Lung microvascular endothelial cell (primary cell): ENCODE measurements at regions not wholly inside any gene's neighbourhood (a gene's known extent, or its start where the extent isn't known, plus 50 kb on each side); places are given as distances from the start of the nearest gene placed in this dataset.
"Not testable (repeated sequence)": the region's sequence is repeated elsewhere in the genome, so short reads cannot be mapped to it uniquely, and the experiment has no call there.

ENCODE experiments used
- DNase-seq, 2 donors: peaks; one replicate each; pipeline versions ENCODE4 v3.0.0 to v3.0.0-alpha.2; 2010; ENCODE audit warnings: low read depth in 2 of 2

DNA sequence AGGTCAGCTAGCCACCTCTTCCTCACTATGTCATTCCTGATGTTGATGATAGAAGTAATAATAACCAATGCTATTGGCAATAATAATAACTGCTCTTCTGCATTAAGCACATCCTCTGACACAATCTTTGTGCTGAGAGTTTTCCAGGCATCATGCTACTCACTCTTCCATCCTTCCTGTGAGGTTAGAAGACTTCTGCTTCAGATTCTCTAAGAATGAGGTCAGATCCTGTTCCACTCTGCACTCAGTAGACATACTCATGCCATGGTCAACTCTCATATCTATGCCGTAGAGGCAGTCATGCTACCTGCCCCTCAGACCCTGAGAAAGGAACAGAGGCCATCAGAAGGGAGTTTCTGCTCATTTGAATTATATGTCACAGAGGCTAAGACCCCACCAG lies 98.1 kb upstream of the TOP1 start:
- DNase-seq = peak in 1 of 2 donors; percentile 36

DNA sequence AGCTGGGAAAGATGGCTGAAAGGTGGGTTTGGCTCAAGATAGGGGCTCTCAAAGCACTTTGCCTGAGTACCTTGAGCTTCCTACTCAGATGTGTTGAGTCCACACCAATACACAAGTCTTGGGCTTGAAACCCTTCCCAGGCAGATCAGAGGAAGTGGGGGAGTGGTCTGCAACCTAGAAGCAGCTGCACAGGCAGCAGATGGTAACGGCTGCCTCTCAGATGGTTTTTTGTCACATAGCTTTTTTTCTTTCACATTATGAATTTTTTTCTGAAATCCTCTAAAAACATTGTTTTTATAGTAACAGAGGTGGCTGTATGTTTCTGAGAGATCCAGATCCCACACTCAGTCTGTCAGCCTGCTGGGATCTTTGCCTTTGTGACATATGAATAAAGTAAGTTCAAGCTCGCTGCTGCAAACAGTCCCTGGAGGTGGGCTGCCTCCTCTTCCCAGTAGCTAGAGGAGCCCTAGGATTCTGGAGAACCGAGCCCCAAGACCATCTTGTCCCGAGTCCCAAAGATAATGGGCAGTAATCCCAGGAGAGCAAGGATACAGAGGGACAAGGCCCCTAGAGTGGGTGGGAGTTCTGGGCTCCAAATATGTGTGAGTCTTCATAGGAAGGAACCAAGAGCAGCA lies 97.1 kb upstream of the TOP1 start:
- no peak for DNase-seq

DNA sequence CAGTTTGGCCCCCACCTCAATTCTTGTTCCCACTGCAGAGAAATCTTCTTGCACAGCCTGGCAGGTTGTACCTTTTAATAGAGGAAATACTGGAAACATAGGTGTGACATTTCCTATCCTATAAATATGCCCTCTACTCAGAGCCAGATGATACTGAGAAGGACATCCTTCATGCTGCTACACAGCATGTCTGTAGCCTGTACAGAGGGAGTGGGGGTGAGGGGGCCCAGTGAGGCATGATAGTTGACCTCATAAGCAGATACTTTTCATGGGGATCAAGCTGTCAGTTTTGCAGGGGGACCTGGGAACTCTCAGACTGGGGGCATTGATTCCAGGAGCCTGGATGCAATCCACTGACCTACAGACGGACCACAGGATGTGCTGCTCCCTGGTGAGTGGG lies 96.2 kb upstream of the TOP1 start:
- DNase-seq = no peak

- DNase-seq = no peak
These were observed 94.9 kb upstream of the TOP1 start for GRCh38 chr20:40933758-40934157.

DNA sequence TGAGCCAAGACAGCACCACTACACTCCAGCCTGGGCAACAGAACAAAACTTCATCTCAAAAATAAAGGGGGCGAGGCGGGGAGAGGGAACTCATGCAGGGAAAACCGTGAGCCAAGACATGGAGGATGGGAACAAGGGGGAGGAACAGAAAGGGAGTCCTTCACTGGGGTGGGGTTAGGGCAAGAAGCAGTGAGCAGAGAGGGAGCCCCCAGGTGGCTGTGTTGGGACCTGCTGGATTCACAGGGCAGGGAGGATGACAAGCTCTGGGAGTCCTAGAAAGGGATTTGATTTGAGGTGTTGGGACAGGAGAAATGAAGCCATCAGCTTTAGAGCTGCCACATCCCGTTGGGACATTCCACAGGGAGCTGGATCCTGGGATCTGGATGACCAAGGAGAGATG lies 90.6 kb upstream of the TOP1 start:
- DNase-seq = no peak

DNA sequence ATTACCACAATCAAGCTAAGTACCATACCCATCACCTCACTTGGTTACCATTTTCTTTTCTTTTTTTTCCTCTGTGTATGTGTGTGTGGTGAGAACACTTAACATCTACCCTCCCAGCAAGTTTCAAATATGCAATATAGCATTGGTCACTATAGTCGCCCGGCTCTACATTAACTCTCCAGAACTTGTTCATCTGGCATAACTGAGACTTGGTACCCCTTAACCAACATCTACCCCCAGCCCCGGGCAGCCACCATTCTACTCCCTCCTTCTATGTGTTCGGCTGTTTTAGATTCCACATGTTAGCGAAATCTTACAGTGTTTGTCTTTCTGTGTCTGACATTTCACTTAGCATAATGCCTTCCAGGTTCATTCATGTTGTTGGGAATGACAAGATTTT lies 89.0 kb upstream of the TOP1 start:
- DNase-seq = no peak

DNA sequence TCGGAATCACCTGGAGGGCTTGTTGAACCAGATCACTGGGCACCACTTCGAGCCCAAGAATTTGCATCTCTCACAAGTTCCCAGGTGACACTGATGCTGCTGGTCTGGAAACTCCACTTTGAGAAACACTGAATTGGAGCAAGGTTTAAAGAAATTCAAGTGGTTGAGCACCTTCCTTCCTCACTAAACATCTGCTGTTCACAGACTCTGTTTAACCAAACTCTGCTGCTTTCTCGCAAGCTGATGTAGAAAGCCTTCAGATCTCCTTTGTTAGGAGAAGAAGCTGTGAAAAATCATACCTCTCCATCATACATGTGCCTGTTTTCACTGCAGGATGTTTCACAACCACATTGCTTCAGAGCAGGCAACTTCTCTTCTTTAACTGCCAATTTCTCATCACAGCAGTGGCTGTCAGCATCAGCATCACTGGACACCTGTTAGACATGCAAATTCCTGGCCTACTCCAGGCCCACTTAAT lies 87.5 kb upstream of the TOP1 start:
- DNase-seq = no peak

- no peak for DNase-seq
These were observed 86.6 kb upstream of the TOP1 start for GRCh38 chr20:40942006-40942405.

GRCh38 chr20:40942775-40943174 lies 85.8 kb upstream of the TOP1 start:
- DNase-seq = no peak

DNA sequence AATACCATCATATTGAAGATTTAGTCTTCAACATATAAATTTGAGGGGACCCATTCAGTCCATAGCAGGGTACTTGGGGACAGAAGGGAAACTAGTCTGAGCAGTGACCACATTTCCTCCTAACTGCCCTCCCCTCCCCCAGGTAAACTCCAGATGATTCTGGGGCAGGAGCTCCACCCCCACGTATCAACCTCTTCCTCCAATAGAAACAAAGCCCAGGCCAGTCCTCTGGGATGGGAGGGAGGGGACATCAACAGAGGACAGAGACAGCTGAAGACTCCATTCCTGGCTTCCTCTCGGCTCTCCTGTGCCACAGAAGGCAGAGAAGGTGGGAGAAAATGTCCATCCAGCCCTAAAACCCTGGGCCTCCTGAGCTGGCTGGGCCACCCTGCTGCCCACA lies 85.0 kb upstream of the TOP1 start:
- DNase-seq = no peak

DNA sequence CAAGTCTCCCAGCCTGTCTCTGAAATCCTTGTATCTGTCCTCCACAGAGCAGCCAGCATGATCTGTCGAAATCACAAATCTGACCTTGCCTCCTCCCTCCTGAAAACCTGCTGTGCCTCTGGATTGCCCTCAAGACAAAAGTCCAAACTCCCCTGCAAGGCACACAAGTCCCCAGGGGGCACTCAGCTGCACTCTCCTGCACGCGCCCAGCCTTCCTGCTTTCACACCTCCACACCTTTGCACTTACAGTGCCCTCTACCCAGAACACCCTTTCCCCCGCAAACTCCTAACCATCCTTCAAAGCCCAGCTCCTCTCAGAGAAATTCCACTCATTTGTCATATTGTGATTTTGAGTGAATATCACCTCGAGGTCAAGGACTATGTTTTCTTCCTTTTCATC lies 83.4 kb upstream of the TOP1 start:
- no peak for DNase-seq

- peak; percentile 53 to 69 for DNase-seq
These were observed 82.7 kb upstream of the TOP1 start for GRCh38 chr20:40945754-40946450.

- DNase-seq = no peak
These were observed 82.2 kb upstream of the TOP1 start for GRCh38 chr20:40946451-40946850.

DNA sequence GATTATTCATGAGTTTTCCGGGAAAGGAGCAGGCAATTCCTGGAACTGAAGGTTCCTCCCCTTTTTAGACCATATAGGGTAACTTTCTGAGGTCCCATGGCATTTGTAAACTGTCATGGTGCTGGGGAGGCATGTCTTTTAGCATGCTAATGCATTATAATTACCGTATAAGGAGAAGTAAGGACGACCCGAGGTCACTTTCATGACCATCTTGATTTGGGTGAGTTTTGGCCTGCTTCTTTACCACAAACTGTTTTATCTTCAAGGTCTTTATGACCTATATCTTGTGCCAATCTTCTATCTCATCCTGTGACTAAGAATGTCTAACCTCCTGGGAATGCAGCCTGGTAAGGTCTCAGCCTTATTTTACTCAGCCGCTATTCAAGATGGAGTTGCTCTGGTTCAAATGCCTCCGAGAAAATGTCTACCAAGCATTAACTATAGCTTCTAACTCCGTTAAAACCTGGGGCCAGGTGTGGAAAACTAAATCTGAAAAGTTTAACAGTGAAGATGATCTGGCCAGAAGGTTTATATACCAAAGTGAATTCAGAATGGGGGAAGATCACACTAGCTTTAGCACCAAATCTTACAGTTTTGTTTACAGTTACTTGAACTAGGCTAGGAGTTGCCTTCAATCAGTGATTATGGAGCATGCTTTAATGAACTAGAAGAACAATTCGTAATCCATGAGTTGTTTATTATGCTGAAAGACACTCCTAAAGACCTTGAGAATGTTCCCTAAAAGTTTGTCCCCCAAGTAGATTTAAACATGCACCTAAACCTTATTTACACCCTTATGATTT lies 80.0 kb upstream of the TOP1 start:
- no peak for DNase-seq

DNA sequence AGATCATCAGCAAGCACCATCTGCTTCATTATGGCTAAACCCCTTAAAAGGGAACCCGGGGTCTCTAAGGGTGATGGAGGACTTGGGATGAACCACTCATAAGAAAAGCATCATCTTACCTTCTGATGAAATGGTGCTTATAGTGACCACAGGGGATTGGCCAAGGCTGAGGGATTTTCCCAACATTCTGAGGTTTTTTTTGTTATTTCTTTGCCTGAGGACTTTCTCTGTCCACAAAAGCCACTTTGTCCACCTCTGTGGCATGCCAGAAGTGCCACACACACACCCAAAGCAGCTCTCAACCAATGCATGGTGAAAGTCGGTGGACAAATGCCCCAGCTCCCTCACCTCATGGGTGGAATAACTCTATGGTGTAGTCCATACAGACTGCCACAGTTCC lies 79.3 kb upstream of the TOP1 start:
- no peak for DNase-seq

GRCh38 chr20:40952136-40952535 lies 76.5 kb upstream of the TOP1 start:
- no peak for DNase-seq

GRCh38 chr20:40953416-40953815 lies 75.2 kb upstream of the TOP1 start:
- DNase-seq = no peak

DNA sequence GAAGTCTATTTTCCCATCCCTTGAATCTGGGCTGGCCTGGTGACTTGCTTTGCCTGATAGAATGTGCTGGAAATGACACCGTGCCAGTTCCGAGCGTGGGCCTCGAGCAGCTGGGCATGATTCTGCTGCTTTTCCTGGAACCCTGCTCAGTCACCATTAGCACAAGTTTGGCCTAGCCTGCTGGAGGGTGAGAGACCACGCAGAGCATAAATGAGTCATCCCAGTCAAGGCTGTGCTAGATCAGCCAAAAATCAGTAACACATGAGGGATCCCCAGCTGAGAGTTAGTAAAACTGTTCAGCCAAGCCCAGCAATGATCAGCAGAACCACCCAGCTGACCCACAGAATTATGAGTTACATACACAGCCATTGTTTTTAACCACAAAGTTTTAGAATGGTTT lies 74.8 kb upstream of the TOP1 start:
- no peak for DNase-seq

DNA sequence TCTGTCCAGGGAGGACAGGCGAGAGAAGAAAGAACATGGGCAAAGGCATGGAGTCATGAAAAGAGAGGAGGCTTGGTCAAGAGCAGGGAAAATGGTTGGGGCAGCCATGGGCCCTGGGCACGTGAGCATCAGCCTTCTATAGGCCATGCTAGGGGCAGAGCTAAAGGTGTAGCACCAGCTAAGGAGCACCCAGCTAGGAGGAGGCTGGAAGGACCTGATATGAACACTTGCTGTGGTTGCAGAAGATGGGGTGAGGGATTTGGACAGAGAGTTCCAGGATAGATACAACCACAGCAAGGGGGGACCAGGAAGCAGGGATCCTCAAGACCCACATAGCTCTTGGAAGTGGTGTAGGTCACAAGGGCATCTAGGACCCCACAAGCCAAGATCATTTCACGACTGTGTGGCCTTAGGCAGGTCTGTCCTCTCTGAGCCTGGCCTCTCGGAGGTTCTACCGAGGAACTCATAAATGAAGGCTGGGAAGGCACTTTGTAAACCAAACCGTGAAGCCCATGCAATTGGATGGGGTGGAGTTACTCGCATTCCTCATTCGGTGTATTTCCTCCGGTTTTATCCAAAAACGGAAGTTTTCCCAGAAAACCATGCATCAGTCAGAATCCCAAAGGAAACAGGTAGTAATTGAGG lies 74.0 kb upstream of the TOP1 start:
- no peak for DNase-seq

DNA sequence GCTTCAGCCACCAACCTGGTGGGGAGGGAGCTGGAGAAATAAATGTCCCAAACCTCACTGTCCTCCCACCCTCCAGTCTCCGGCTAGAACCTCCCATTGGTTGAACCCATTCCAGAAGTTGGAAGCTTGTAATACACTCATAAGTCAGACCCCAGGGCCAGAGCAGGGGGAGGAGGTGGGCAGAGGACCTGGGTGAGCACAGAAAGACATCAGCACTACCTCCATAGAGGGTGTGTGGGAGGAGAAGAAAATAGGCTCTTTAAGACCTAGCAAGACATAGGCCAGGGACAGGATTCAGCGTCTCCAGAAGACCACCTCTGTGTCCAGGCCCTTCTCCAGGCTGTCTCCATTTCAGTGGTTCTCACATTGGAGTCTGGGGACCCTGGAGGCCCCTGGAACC lies 73.3 kb upstream of the TOP1 start:
- no peak for DNase-seq

- not testable (repeated sequence) for DNase-seq
These were observed 72.8 kb upstream of the TOP1 start for GRCh38 chr20:40955826-40956225.
